ENCODE measurements at regions not wholly inside any gene's neighbourhood (a gene's known extent, or its start where the extent isn't known, plus 50 kb on each side); places are given as distances from the start of the nearest gene placed in this dataset.

DNA sequence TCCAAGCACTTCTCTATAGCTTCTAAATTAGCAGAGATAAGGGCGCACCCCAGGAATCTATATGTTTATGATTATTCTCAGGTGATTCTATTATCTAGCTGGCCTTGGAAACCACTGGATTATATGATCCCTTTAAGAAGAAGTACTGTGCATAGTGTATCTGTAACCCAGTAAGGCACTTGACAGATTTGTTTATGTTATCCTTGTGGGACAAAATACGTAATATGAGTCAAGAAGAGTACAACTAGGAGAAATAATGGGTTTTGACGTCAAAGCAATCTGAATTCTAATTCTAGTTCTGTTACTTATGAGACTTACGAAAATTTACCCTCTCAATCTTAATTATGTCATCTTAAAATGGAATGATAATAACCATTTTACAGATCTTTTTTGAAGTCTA lies 259.6 kb upstream of the NAV3 start:
- no peak overlapping the region for H3K4me3 Mint-ChIP-seq
- Histone ChIP-seq H2AK5ac (ENCODE audit: insufficient read length, low read length) (no peak overlapping the region), H4K20me1 (ENCODE audit: control insufficient read depth, insufficient read depth, insufficient read length) (no peaks in the 10 kb centered on the region), H3K9me3 (ENCODE audit: control insufficient read depth, low read depth, low read length) (no peaks in the 10 kb centered on the region), H3K27ac (ENCODE audit: insufficient read length, low read depth, low read length) (no peak overlapping the region), H2BK12ac (ENCODE audit: insufficient read length, low read depth, low read length) (no peak overlapping the region), H3K79me2 (ENCODE audit: insufficient read depth, low read length) (no peaks in the 10 kb centered on the region), H4K91ac (ENCODE audit: insufficient read length, low read depth, low read length) (no peak overlapping the region), H3K9ac (ENCODE audit: extremely low read depth, insufficient read length, low read length) (no peak overlapping the region), H3K23ac (ENCODE audit: insufficient read length, low read depth, low read length) (no peak overlapping the region), H3K23me2 (ENCODE audit: insufficient read length, low read depth, low read length, poor library complexity, severe bottlenecking) (no peaks in the 10 kb centered on the region), H3K4me2 (ENCODE audit: insufficient read depth, insufficient read length, low read length) (no peak overlapping the region), H3K18ac (ENCODE audit: insufficient read length, low read depth, low read length) (no peak overlapping the region), H3T11ph (ENCODE audit: low read length) (no peak overlapping the region), H3K79me1 (ENCODE audit: insufficient read depth, low read depth, low read length, poor library complexity, severe bottlenecking) (no peaks in the 10 kb centered on the region), H2AFZ (ENCODE audit: low read length) (no peak overlapping the region), H2BK5ac (ENCODE audit: insufficient read length, low read length) (no peak overlapping the region), H4K8ac (replicated peaks; ENCODE audit: insufficient read length, low read depth, low read length) (no peak overlapping the region), H3K4me1 (ENCODE audit: insufficient read depth, low read length) (no peaks in the 10 kb centered on the region), H2BK120ac (ENCODE audit: low read depth, low read length, poor library complexity, severe bottlenecking) (no peak overlapping the region), H4K5ac (ENCODE audit: insufficient read length, low read depth, low read length) (no peak overlapping the region), H3K14ac (ENCODE audit: insufficient read depth, low read length) (no peak overlapping the region), H2BK15ac (ENCODE audit: low read depth, low read length) (no peak overlapping the region), H3K56ac (ENCODE audit: insufficient read length, low read depth, low read length) (no peak overlapping the region), H2BK20ac (ENCODE audit: low read depth, low read length, poor library complexity, severe bottlenecking) (no peak overlapping the region), H3K27me3 (ENCODE audit: insufficient read depth, low read length) (no peaks in the 10 kb centered on the region), H3K4ac (ENCODE audit: low read depth, low read length) (no peak overlapping the region)
- DNase-seq, result no peak
- H3K9me3 Mint-ChIP-seq, result no peaks in the 10 kb centered on the region
- no CpG with 5 or more reads among the region's 4 CpGs for WGBS (ENCODE audit: extremely low coverage, insufficient read length, low lambda C conversion rate)
- H3K4me1 Mint-ChIP-seq, result no peaks in the 10 kb centered on the region
- no peaks in the 10 kb centered on the region for H3K36me3 Mint-ChIP-seq (ENCODE audit: insufficient read depth in 1 of 3, low read depth in 3 of 3)
- TF ChIP-seq, protein P1, sequence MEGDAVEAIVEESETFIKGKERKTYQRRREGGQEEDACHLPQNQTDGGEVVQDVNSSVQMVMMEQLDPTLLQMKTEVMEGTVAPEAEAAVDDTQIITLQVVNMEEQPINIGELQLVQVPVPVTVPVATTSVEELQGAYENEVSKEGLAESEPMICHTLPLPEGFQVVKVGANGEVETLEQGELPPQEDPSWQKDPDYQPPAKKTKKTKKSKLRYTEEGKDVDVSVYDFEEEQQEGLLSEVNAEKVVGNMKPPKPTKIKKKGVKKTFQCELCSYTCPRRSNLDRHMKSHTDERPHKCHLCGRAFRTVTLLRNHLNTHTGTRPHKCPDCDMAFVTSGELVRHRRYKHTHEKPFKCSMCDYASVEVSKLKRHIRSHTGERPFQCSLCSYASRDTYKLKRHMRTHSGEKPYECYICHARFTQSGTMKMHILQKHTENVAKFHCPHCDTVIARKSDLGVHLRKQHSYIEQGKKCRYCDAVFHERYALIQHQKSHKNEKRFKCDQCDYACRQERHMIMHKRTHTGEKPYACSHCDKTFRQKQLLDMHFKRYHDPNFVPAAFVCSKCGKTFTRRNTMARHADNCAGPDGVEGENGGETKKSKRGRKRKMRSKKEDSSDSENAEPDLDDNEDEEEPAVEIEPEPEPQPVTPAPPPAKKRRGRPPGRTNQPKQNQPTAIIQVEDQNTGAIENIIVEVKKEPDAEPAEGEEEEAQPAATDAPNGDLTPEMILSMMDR (conservative IDR thresholded peaks at IDR 0.05), result no peak
- H3K27me3 Mint-ChIP-seq (ENCODE audit: low read depth), result no peaks in the 10 kb centered on the region
- H3K27ac Mint-ChIP-seq, result no peak overlapping the region
